Neural progenitor cell (in vitro differentiated cells): ENCODE measurements at regions not wholly inside any gene's neighbourhood (a gene's known extent, or its start where the extent isn't known, plus 50 kb on each side); places are given as distances from the start of the nearest gene placed in this dataset.
A peak's percentile ranks its signal among the peaks of the same experiment; 100 is the strongest.

Experiments used
- CTCF ChIP-seq: fragments of 200-600 bp; sonication (generic); IDR thresholded peaks from 2 replicates; pipeline ENCODE4 v1.5.1; 2017; ENCODE audit warnings: antibody characterized with exemption, mild to moderate bottlenecking
- EZH2 ChIP-seq: fragments of 200-600 bp; sonication (generic); IDR thresholded peaks from 2 replicates; pipeline ENCODE4 v1.6.1; 2017; ENCODE audit warnings: antibody characterized with exemption, mild to moderate bottlenecking, moderate library complexity
- EZH2phosphoT487 ChIP-seq: fragments of 200-600 bp; sonication (generic); IDR thresholded peaks from 2 replicates; pipeline ENCODE4 v1.6.1; 2017; ENCODE audit warnings: antibody characterized with exemption

- peak; percentile 57 for TF ChIP-seq CTCF
- TF ChIP-seq EZH2, result no peak
- no peak for TF ChIP-seq EZH2phosphoT487
Observed at GRCh38 chrX:83008415-83008814, 499.7 kb upstream of the POU3F4 start.
